Large intestine (tissue), 3 donors: ENCODE measurements at regions not wholly inside any gene's neighbourhood (a gene's known extent, or its start where the extent isn't known, plus 50 kb on each side); places are given as distances from the start of the nearest gene placed in this dataset.
A peak's percentile ranks its signal among the peaks of the same experiment; 100 is the strongest.

Experiments used
- DNase-seq, 2 donors: peaks; one replicate each; pipeline versions ENCODE4 v3.0.0 to v3.0.0-alpha.2; 2013
- H3K27ac ChIP-seq: one replicate; pipeline ENCODE4 v1.5.1; 2013; ENCODE audit warnings: low read length
- H3K27me3 ChIP-seq: 2 replicates; pipeline ENCODE4 v1.6.1; 2013; ENCODE audit warnings: low read length; ENCODE audit not compliant: control insufficient read depth, insufficient read depth
- H3K36me3 ChIP-seq: 2 replicates; pipeline ENCODE4 v1.6.1; 2013; ENCODE audit warnings: low read length; ENCODE audit not compliant: control insufficient read depth, insufficient read depth
- H3K4me1 ChIP-seq: one replicate; pipeline ENCODE4 v1.6.1; 2013; ENCODE audit warnings: low read length; ENCODE audit not compliant: control insufficient read depth, insufficient read depth
- H3K4me3 ChIP-seq: one replicate; pipeline ENCODE4 v1.5.1; 2013; ENCODE audit warnings: low read length
- H3K9me3 ChIP-seq: one replicate; pipeline ENCODE4 v1.6.1; 2013; ENCODE audit warnings: mild to moderate bottlenecking, low read depth, low read length, moderate library complexity; ENCODE audit not compliant: control insufficient read depth
- WGBS: methylation state at CpG from one replicate; pipeline ENCODE4 v1.1.5; 2013; ENCODE audit warnings: low lambda C conversion rate; ENCODE audit not compliant: insufficient coverage; 5-methylcytosine and 5-hydroxymethylcytosine counted together

DNA sequence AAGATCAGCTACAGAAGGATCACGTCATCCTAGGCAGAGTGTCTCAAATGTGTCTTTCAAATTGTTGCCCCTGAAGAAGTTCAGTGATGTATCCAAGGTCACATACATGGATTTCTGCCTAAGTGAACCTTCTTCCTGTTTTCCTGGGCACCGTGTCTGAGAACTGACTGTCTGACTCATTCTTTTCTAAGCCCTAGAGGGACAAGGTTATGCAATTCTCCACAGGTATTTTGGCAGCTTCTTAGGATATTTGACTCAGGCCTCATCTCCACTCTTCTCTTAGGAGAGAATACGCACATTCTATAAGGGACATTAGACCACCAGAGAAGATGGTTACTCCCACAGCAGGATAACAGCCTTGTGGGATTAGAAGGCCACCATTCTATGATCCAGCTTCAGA lies 391.9 kb upstream of the THBS1 start:
- H3K4me1 ChIP-seq = no peaks in the 10 kb centered on the region
- WGBS = no CpG with 5 or more reads among the region's 3 CpGs
- H3K4me3 ChIP-seq = no peak overlapping the region
- peaks cover 2% of the 10 kb centered on the region for H3K27me3 ChIP-seq
- no peak for DNase-seq
- no peaks in the 10 kb centered on the region for H3K9me3 ChIP-seq
- H3K27ac ChIP-seq = no peak overlapping the region
- H3K36me3 ChIP-seq = no peaks in the 10 kb centered on the region

DNA sequence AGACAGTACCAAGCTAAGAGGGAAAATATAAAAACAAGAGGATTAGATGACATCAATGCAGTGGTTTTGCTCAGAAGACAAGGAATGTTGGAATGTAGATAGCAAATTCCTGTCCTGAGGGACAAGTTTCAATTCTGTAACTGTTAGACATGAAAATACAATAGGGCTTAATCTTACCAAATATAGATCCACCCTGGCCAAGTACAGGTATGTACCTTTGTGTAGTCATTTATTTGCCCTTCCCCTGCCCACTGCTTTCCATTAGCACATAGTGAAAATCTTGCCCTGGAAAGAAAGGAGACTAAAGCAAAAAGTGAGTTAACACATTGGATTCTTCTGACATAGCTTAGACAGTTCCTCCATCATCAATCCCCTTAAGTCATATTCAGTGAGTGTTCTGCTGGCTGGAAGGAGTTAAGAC lies 389.0 kb upstream of the THBS1 start:
- no peak overlapping the region for H3K4me3 ChIP-seq
- H3K27me3 ChIP-seq = no peaks in the 10 kb centered on the region
- H3K9me3 ChIP-seq = no peaks in the 10 kb centered on the region
- H3K36me3 ChIP-seq = no peaks in the 10 kb centered on the region
- H3K4me1 ChIP-seq = no peaks in the 10 kb centered on the region
- H3K27ac ChIP-seq = no peak overlapping the region
- DNase-seq = no peak

DNA sequence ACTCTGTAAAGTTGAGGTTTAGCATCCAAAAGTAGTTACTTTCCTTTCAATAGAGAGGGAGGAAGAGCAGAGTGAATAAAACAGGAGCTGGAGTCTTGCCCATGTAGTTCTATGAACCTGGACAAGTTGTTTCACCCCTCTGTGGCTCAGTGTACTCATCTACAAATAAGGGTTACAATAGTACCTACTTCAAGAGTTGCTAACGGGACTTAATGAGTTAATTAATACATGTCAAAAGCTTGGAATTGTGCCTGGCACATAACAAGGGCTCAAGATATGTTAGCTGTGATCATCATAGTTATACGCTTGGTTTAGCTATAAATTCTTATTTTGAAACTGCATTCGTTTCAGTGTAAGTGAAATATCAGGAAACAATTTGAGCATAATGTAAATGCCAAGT lies 388.5 kb upstream of the THBS1 start:
- Histone ChIP-seq H3K36me3 (no peaks in the 10 kb centered on the region), H3K4me1 (no peaks in the 10 kb centered on the region), H3K27me3 (no peaks in the 10 kb centered on the region), H3K4me3 (no peak overlapping the region), H3K9me3 (no peaks in the 10 kb centered on the region), H3K27ac (no peak overlapping the region)
- DNase-seq = no peak
- 80% methylated on average over 2 of the region's 3 CpGs for WGBS

DNA sequence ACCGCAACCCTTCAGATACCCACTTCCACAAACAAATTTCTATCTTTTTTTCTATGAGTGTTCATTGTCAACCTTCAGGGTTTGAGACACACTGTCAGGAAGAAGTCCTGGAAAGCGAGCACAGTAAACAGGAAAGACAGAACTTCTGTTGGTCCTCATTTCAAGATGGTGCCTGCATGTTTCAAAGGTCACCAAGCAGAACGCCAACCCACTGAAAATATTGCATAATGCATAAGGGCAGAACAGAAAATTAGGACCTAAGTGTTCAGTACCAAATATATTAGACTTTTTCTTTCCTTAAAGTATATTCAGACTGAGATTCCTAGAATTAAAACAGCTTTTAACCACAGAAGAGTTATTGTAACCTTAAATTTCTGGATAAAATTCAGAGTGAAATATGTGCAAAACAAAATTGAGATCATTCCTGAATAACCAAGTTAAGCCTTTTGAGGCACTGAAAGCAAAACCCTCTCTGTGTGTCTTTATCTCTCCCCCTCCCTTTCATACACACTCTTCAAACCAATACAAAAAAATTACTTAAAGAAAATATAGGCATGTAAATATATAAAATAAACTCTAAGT lies 387.8 kb upstream of the THBS1 start:
- Histone ChIP-seq H3K9me3 (no peaks in the 10 kb centered on the region), H3K36me3 (no peaks in the 10 kb centered on the region), H3K4me3 (no peak overlapping the region), H3K27ac (no peak overlapping the region), H3K4me1 (peaks cover 4% of the 10 kb centered on the region), H3K27me3 (no peaks in the 10 kb centered on the region)
- WGBS = 60% methylated on average over 2 of the region's 3 CpGs
- no peak for DNase-seq

DNA sequence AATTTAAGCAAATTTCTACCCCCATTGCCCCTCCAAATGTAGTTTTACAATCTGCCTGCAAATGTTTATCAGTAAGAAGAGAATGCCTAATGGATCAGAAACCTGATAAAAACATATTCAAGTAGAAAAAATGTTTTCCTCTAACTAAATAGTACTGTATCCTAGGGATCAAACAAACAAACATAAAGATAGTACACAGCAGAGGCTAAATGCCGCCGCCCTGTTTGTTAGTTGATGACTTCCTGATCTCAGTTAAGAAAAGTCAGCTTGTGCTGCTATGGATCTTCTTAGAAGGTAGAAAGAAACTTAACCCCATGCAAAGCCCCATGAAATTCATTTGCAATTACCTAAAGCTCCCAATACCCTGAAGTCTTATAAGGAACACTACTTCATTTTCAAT lies 387.3 kb upstream of the THBS1 start:
- H3K27ac ChIP-seq = no peak overlapping the region
- H3K36me3 ChIP-seq = no peaks in the 10 kb centered on the region
- DNase-seq = no peak
- H3K27me3 ChIP-seq = no peaks in the 10 kb centered on the region
- peaks cover 8% of the 10 kb centered on the region for H3K4me1 ChIP-seq
- no peaks in the 10 kb centered on the region for H3K9me3 ChIP-seq
- no peak overlapping the region for H3K4me3 ChIP-seq
- 60% methylated on average over 1 of the region's 2 CpGs for WGBS

DNA sequence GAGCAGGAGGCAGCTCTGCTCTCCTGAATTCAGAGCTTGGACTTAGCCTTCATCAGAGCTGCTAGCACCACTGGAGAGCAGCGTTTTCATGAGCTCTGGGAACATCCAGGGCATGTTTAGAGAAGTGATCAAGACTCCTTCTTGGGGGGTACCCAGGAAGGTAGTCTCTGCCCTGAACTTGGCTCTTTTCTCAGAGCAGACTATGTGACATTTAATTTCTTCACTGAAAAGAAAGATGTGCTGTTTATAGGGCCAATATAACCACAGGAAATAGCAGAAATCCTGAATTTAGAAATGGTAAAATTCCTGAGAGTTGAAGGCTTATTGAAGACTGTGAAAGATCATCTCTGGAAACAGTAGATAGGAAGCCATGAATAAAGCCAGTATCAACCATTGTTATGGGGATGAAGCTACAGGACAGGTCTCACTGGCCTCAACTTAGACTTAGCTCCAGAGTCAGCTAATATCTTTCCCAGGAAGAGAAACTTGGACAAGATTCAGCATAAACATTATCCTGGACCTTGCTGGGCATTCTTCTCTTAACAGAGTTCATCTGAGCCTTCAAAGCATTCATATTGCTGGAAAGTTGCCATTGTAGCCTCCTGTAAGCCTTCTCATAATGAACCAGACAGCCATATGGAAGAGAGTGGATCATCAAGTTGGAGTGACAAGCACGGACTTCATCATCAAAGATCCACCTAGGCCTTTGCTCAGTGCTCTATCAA lies 386.6 kb upstream of the THBS1 start:
- peaks cover 8% of the 10 kb centered on the region for H3K4me1 ChIP-seq
- no CpG with 5 or more reads among the region's 2 CpGs for WGBS
- DNase-seq = no peak
- no peak overlapping the region for H3K27ac ChIP-seq
- H3K9me3 ChIP-seq = no peaks in the 10 kb centered on the region
- H3K4me3 ChIP-seq = no peak overlapping the region
- H3K27me3 ChIP-seq = no peaks in the 10 kb centered on the region
- no peaks in the 10 kb centered on the region for H3K36me3 ChIP-seq

DNA sequence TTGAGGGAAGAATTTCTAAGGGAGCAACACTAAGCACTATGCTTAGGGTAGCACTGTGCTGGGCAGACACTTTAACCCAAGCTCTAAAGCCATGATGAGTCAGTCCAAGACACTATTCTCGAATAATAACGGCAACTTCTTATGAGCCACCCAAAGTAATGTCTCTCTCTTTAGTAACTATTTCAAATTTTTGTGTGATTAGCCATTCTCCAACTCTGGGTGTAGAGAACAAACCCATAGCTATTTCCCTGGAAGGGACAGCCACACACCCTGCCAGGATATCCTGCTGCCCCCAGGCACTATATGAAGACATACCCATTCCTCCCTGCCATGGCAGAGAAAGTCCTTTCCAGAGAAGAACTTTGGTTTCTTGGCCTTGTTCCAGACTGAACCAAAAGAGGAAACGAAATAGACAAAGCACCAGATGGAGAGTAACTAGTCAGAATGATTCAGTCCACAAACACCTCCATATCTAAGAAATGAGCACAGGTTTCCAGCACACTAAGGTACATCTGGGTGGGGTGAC lies 384.9 kb upstream of the THBS1 start:
- no peak overlapping the region for H3K27ac ChIP-seq
- no CpG with 5 or more reads among the region's 3 CpGs for WGBS
- no peaks in the 10 kb centered on the region for H3K36me3 ChIP-seq
- no peaks in the 10 kb centered on the region for H3K9me3 ChIP-seq
- DNase-seq = no peak
- H3K4me3 ChIP-seq = no peak overlapping the region
- no peaks in the 10 kb centered on the region for H3K27me3 ChIP-seq
- peaks cover 13% of the 10 kb centered on the region for H3K4me1 ChIP-seq

DNA sequence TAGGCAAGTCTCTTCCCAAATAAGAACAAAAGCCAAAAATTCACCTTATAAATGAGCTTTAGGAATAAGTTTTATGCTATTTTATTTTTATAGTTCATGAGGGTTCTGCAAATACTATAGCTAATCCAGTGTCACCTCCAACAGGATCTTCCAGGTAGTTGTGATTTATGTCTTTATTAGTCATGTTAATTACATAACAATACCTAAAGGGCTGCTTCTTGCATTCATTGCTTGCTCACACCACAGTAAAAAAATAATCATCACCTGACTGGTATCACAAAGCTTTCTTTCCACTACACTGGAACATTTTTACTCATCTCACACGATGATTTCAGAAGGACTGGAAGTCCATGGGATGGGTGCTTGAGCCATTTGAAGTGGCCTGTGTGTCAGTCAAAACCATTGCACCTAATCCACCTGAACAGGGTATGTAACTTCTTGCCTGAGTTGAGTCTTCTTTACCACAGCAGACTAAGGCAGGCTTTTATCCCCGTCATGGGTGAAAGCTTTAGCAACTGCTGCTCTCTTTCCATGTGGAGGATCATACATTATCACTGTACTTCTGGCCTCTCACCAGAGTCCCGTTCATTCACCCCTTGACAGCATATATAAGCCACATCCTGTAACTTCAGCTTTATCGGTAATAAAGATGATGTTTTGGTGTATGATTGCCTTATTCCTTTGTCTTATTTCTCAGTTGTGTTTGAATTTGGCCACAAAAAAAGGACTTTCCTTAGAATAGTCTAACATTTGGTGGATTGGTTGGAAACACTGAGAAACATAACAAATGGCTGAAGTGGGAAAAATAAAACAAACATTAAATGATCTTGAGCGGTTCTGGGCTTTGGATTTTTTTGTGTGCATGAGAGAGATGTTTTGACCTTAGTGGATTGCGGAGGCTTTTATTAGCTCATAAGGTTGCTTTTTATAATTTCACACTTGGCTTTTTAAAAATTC lies 382.6 kb upstream of the THBS1 start:
- H3K27ac ChIP-seq = peak overlapping the region; percentile 40
- no peak overlapping the region for H3K4me3 ChIP-seq
- peak in 1 of 2 donors; percentile 30 for DNase-seq
- H3K27me3 ChIP-seq = no peaks in the 10 kb centered on the region
- H3K36me3 ChIP-seq = no peaks in the 10 kb centered on the region
- H3K9me3 ChIP-seq = no peaks in the 10 kb centered on the region
- 40% methylated on average over 1 of the region's 6 CpGs for WGBS
- peaks cover 13% of the 10 kb centered on the region for H3K4me1 ChIP-seq

DNA sequence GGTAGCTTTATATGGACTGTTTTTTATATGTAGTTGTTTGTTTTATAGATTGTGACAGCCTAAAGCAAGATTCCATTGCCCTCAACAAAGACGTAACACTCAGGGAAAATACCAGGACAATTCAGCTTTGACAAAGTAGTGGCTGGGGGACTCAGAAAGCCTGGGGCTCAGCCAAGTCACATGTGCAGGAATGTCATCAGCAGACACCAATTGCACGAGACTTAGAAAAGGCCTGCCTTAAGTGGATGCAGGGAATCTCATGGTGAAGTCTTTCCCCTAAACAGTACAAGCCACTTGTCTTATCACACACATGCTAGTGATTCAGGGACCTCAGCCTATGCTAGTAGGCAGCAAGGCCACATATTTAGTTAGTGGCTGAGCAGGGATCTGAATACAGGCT lies 381.8 kb upstream of the THBS1 start:
- no CpG with 5 or more reads among the region's 2 CpGs for WGBS
- no peaks in the 10 kb centered on the region for H3K36me3 ChIP-seq
- peaks cover 13% of the 10 kb centered on the region for H3K4me1 ChIP-seq
- H3K27ac ChIP-seq = peak overlapping the region; percentile 40
- no peak overlapping the region for H3K4me3 ChIP-seq
- no peaks in the 10 kb centered on the region for H3K9me3 ChIP-seq
- peak; percentile 36 to 49 for DNase-seq
- H3K27me3 ChIP-seq = no peaks in the 10 kb centered on the region

DNA sequence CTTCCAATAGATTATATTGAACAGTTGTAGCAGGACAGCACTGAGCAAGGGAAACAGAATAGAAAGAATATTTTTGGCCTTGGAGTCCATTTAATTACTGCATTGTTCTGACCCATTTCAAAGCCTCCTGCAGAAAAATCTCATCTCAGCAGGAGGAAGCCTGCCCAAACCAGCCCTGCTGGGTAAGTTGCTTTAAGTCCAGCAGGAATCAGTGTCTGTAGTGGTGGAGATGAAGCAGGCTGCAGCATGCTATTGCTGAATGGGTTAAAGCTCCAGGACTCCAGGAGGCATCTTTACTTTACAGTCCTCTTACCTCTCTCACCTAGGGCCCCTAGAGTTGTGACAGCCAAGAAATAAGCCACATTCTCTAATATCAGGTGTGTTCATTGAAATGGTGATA lies 380.3 kb upstream of the THBS1 start:
- H3K36me3 ChIP-seq = no peaks in the 10 kb centered on the region
- no peak overlapping the region for H3K4me3 ChIP-seq
- no peaks in the 10 kb centered on the region for H3K27me3 ChIP-seq
- H3K9me3 ChIP-seq = no peaks in the 10 kb centered on the region
- DNase-seq = peak in 1 of 2 donors; percentile 8
- no peak overlapping the region for H3K27ac ChIP-seq
- H3K4me1 ChIP-seq = peaks cover 13% of the 10 kb centered on the region
